Endothelial cell (in vitro differentiated cells): ENCODE measurements at regions not wholly inside any gene's neighbourhood (a gene's known extent, or its start where the extent isn't known, plus 50 kb on each side); places are given as distances from the start of the nearest gene placed in this dataset.

Experiments
- DNase-seq: peaks from one replicate; pipeline ENCODE4 v3.0.0; 2021; ENCODE audit warnings: low spot score
- H3K27ac Mint-ChIP-seq: one replicate; pipeline ENCODE4 v1.8.0; 2021; ENCODE audit warnings: mixed read lengths, inconsistent platforms; ENCODE audit not compliant: unreplicated experiment
- H3K27me3 Mint-ChIP-seq: one replicate; pipeline ENCODE4 v1.8.0; 2021; ENCODE audit warnings: mild to moderate bottlenecking, moderate library complexity, mixed read lengths, inconsistent platforms; ENCODE audit not compliant: unreplicated experiment
- H3K36me3 Mint-ChIP-seq: one replicate; pipeline ENCODE4 v1.8.0; 2021; ENCODE audit warnings: mild to moderate bottlenecking, low read depth, mixed read lengths, inconsistent platforms; ENCODE audit not compliant: unreplicated experiment
- H3K4me1 Mint-ChIP-seq: one replicate; pipeline ENCODE4 v1.8.0; 2021; ENCODE audit warnings: mild to moderate bottlenecking, mixed read lengths, inconsistent platforms; ENCODE audit not compliant: unreplicated experiment
- H3K4me3 Mint-ChIP-seq: one replicate; pipeline ENCODE4 v1.8.0; 2021; ENCODE audit warnings: mild to moderate bottlenecking, mixed read lengths, inconsistent platforms; ENCODE audit not compliant: unreplicated experiment
- H3K9me3 Mint-ChIP-seq: one replicate; pipeline ENCODE4 v1.8.0; 2021; ENCODE audit warnings: mixed read lengths, inconsistent platforms; ENCODE audit not compliant: unreplicated experiment
- TF ChIP-seq, protein P1 (sequence below): fragments of 200-600 bp; sonication (generic); IDR thresholded peaks from one replicate; pipeline ENCODE4 v1.5.0; 2021; ENCODE audit warnings: antibody characterized with exemption; ENCODE audit not compliant: unreplicated experiment

DNA sequence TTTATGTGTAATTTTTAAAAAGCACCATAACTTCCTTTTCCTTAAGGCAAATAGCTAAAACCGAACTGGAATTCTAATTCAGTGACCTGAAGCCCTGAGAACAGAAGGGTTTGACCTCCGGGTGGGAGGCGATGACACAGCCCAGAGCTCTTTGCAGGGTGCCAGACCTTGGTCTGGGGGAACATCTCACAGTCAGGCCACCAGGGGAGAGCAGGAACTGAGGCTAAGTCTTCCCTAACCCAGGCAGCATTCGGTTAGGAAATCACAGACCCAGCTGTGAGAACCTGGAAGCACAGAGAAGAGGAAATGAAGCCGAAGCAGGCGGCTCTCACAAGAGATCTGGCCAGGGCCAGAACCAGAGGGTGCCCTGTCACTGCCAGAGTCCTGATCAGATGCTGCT lies 444.8 kb downstream of the TTLL7 start:
- TF ChIP-seq, protein P1, sequence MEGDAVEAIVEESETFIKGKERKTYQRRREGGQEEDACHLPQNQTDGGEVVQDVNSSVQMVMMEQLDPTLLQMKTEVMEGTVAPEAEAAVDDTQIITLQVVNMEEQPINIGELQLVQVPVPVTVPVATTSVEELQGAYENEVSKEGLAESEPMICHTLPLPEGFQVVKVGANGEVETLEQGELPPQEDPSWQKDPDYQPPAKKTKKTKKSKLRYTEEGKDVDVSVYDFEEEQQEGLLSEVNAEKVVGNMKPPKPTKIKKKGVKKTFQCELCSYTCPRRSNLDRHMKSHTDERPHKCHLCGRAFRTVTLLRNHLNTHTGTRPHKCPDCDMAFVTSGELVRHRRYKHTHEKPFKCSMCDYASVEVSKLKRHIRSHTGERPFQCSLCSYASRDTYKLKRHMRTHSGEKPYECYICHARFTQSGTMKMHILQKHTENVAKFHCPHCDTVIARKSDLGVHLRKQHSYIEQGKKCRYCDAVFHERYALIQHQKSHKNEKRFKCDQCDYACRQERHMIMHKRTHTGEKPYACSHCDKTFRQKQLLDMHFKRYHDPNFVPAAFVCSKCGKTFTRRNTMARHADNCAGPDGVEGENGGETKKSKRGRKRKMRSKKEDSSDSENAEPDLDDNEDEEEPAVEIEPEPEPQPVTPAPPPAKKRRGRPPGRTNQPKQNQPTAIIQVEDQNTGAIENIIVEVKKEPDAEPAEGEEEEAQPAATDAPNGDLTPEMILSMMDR, result no peak
- H3K9me3 Mint-ChIP-seq, result no peaks in the 10 kb centered on the region
- peaks cover 2% of the 10 kb centered on the region for H3K4me1 Mint-ChIP-seq
- H3K27ac Mint-ChIP-seq, result no peak overlapping the region
- peaks cover 4% of the 10 kb centered on the region for H3K27me3 Mint-ChIP-seq
- DNase-seq, result peak; percentile 27
- H3K36me3 Mint-ChIP-seq, result no peaks in the 10 kb centered on the region
- no peak overlapping the region for H3K4me3 Mint-ChIP-seq

DNA sequence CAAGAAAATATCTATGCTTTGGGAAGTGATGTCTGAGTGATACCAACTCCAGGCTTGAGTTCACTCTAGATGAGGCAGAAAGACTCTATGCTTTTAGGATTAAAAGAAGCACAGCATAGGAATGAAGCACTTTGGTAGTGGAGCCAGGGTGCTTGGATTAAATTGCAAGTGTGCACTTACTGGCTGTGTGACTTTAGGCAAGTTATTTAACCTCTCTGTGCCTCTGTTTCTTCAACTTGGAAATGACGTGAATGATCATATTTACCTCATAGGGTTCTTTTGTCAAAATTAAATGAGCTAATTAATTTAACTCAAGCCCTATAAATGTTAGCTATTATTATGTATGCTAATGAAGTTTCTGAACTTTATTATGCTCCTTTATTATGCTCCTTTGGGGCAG lies 446.1 kb downstream of the TTLL7 start:
- H3K27ac Mint-ChIP-seq, result no peak overlapping the region
- H3K27me3 Mint-ChIP-seq, result peaks cover 2% of the 10 kb centered on the region
- DNase-seq, result no peak
- no peaks in the 10 kb centered on the region for H3K36me3 Mint-ChIP-seq
- H3K4me3 Mint-ChIP-seq, result no peak overlapping the region
- TF ChIP-seq, protein P1, result no peak
- H3K4me1 Mint-ChIP-seq, result peaks cover 2% of the 10 kb centered on the region
- no peaks in the 10 kb centered on the region for H3K9me3 Mint-ChIP-seq

DNA sequence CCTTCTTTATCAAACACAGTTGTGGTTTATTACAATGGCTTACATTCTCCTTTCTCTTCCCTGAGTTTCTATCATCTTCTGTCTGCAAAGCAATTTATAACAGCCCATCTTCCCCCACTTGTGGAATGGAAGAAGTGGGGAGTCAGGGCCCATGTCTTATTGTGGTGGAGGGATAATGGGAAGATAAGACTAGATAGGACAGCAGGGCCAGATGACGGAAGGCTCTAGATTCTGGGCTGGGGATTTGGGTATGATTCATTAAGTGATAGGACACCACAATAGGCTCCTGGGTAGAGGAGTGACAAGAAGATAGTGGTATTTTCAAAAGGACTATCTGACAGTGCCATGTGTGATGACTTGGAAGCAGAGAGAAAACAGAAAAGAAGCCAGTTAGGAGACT lies 450.6 kb downstream of the TTLL7 start:
- H3K27me3 Mint-ChIP-seq, result peaks cover 2% of the 10 kb centered on the region
- DNase-seq, result no peak
- H3K27ac Mint-ChIP-seq, result no peak overlapping the region
- no peak overlapping the region for H3K4me3 Mint-ChIP-seq
- no peaks in the 10 kb centered on the region for H3K36me3 Mint-ChIP-seq
- no peaks in the 10 kb centered on the region for H3K4me1 Mint-ChIP-seq
- H3K9me3 Mint-ChIP-seq, result no peaks in the 10 kb centered on the region
- TF ChIP-seq, protein P1, result no peak

DNA sequence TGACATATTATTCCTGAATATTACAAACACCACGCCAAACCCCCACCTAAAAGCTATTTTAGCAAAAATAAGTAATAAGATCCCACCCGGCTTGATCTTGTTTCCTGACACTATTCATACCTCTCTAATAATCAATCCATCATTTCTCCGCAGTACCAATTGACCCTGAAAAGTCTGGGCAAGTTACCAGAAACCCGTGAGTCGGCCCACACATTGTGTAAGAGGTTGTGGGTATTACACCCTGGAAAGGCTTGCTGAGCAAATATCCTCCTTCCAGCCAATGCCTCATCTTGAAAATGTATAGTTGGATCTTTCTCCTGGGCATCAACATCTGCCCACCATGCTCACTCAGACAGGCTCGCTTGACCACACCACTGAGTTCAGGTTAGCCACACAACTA lies 451.0 kb downstream of the TTLL7 start:
- Mint-ChIP-seq H3K4me3 (no peak overlapping the region), H3K27me3 (peaks cover 2% of the 10 kb centered on the region), H3K36me3 (no peaks in the 10 kb centered on the region), H3K4me1 (no peaks in the 10 kb centered on the region), H3K9me3 (no peaks in the 10 kb centered on the region), H3K27ac (no peak overlapping the region)
- DNase-seq, result no peak
- TF ChIP-seq, protein P1, result no peak

DNA sequence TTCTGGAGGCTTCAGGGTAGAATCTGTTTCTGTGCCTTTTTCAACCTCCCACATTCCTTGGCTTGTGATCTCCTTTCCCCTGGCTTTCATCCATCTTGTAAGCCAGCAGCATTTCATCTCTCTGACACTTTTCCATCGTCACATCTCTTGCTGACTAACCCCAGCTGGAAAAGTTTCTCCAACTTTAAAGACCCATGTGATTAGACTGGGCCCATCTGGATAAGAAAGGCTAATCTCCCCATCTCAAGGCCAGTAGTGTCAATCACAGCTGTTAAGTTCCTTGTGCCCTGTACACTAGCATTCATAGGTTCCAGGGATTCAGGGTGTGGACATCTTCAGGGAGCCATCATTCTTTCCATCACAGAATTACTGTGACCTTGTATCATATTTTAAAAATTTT lies 452.1 kb downstream of the TTLL7 start:
- Mint-ChIP-seq H3K27me3 (peaks cover 2% of the 10 kb centered on the region), H3K4me3 (no peak overlapping the region), H3K27ac (no peak overlapping the region), H3K4me1 (peaks cover 4% of the 10 kb centered on the region), H3K9me3 (no peaks in the 10 kb centered on the region), H3K36me3 (no peaks in the 10 kb centered on the region)
- TF ChIP-seq, protein P1, result no peak
- DNase-seq, result no peak
